Choroid plexus epithelial cell (primary cell): ENCODE measurements at regions not wholly inside any gene's neighbourhood (a gene's known extent, or its start where the extent isn't known, plus 50 kb on each side); places are given as distances from the start of the nearest gene placed in this dataset.

Experiments
- DNase-seq: peaks from one replicate; pipeline ENCODE4 v3.0.0-alpha.2; 2010; ENCODE audit warnings: low read depth
- H3K4me3 ChIP-seq: 2 replicates; pipeline ENCODE4 v1.5.1; 2011; ENCODE audit warnings: low read depth, mild to moderate bottlenecking, control low read depth, low read length, moderate library complexity
- CTCF ChIP-seq: conservative IDR thresholded peaks from 2 replicates; pipeline ENCODE4 v1.5.1; 2011; ENCODE audit warnings: low read depth, mild to moderate bottlenecking, control low read depth, inconsistent platforms, low read length, moderate library complexity

GRCh38 chr3:24890012-24890411 lies 395.4 kb upstream of the THRB start:
- no peak for TF ChIP-seq CTCF
- DNase-seq, result no peak
- no peak overlapping the region for H3K4me3 ChIP-seq

- no peak for DNase-seq
- H3K4me3 ChIP-seq, result no peak overlapping the region
- TF ChIP-seq CTCF, result no peak
These were observed 404.7 kb upstream of the THRB start for GRCh38 chr3:24899373-24899772.

- DNase-seq, result no peak
- TF ChIP-seq CTCF, result no peak
- no peak overlapping the region for H3K4me3 ChIP-seq
These were observed 405.4 kb upstream of the THRB start for GRCh38 chr3:24899901-24900603.

- no peak overlapping the region for H3K4me3 ChIP-seq
- no peak for DNase-seq
- TF ChIP-seq CTCF, result no peak
These were observed 410.6 kb upstream of the THRB start for GRCh38 chr3:24905266-24905665.

- no peak overlapping the region for H3K4me3 ChIP-seq
- no peak for DNase-seq
- no peak for TF ChIP-seq CTCF
These were observed 412.5 kb upstream of the THRB start for GRCh38 chr3:24907106-24907505.

GRCh38 chr3:24911076-24911475 lies 416.4 kb upstream of the THRB start:
- DNase-seq, result no peak
- H3K4me3 ChIP-seq, result no peak overlapping the region
- TF ChIP-seq CTCF, result no peak

GRCh38 chr3:24915639-24916038 lies 421.0 kb upstream of the THRB start:
- DNase-seq, result no peak
- no peak for TF ChIP-seq CTCF
- no peak overlapping the region for H3K4me3 ChIP-seq
